ENCODE measurements at regions not wholly inside any gene's neighbourhood (a gene's known extent, or its start where the extent isn't known, plus 50 kb on each side); places are given as distances from the start of the nearest gene placed in this dataset.

GRCh38 chr1:98056781-98057180 lies 135.9 kb upstream of the DPYD start:
- TF ChIP-seq POLR2A (IDR thresholded peaks at IDR 0.05) (no peak), CTCF (IDR thresholded peaks at IDR 0.05) (no peak), POLR2AphosphoS5 (IDR thresholded peaks at IDR 0.05) (no peak)
